ENCODE measurements at regions not wholly inside any gene's neighbourhood (a gene's known extent, or its start where the extent isn't known, plus 50 kb on each side); places are given as distances from the start of the nearest gene placed in this dataset.
"Not testable (repeated sequence)": the region's sequence is repeated elsewhere in the genome, so short reads cannot be mapped to it uniquely, and the experiment has no call there.

DNA sequence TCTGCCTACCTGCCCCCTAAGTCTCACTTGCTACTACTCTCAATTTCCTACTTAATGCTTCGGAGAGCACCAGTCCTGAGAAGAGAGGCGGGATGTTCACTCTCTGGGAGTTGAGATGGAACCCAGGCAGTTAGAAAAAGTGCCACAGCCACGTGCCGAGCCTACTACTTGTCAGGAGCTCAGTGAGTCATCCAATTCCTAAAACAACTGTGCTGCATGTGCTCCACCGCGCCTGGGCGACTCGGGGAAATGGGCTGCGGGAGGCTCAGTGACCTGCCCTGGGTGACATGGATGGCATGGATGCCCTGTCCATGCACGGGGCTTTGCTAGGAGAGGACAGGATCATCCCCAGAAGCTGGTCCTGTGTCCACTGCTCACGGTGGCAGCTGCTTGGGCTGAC is 2884.2 kb downstream of the RPIA start:
- not testable (repeated sequence) for DNase-seq

DNA sequence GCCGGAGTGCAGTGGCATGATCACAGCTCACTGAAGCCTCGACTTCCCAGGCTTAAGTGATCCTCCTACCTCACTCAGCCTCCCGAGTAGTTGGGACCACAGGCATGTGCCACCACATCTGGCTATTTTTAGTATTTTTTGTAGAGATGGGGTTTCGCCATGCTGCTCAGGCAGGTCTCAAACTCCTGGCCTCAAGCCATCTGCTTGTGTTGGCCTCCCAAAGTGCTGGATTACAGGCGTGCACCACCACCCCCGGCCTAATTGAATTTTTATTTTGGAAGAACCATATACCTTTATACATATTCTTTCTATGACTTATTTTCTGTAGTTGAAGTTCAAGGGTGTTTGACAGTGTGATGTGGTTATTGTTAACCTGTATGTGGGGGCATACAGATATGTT is 2885.9 kb downstream of the RPIA start:
- DNase-seq: not testable (repeated sequence)

DNA sequence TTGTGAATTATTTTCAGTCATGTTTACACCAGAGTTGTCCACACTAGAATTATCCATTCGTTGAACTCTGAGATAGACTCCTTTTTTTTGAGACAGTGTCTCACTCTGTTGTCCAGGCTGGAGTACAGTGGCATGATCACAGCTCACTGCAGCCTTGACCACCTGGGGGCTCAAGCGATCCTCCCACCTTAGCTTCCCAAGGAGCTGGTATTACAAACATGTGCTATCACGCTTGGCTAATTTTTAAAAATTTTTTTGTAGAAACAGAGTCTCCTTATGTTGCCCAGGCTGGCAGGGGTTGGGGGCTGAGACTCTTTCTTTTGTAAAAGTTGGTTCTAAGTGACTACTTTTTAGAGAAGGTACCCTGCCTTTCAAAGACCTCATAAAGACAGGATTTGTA is 2887.2 kb downstream of the RPIA start:
- not testable (repeated sequence) for DNase-seq

- not testable (repeated sequence) for DNase-seq
Measured at GRCh38 chr2:91579555-91579954, 2888.1 kb downstream of the RPIA start.

DNA sequence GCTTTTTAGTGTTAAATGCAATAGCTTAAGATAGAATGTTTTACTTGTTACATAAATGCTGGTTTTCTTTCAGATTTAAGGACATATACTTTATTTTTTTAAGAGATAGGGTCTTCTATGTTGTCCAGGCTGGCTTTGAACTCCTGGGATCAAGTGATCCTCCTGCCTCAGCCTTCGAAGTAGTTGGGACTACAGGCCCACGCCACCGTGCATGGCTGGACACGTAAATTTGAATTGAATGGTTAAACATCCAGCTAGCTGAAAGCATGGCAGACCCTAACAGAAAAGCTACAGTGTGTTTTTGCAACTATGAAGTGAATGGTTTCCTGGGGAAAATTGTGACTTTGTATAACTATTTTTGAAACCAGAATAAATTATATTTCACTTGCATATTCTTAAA is 2888.6 kb downstream of the RPIA start:
- not testable (repeated sequence) for DNase-seq

GRCh38 chr2:91587098-91587497 is 2895.6 kb downstream of the RPIA start:
- DNase-seq: not testable (repeated sequence)

DNA sequence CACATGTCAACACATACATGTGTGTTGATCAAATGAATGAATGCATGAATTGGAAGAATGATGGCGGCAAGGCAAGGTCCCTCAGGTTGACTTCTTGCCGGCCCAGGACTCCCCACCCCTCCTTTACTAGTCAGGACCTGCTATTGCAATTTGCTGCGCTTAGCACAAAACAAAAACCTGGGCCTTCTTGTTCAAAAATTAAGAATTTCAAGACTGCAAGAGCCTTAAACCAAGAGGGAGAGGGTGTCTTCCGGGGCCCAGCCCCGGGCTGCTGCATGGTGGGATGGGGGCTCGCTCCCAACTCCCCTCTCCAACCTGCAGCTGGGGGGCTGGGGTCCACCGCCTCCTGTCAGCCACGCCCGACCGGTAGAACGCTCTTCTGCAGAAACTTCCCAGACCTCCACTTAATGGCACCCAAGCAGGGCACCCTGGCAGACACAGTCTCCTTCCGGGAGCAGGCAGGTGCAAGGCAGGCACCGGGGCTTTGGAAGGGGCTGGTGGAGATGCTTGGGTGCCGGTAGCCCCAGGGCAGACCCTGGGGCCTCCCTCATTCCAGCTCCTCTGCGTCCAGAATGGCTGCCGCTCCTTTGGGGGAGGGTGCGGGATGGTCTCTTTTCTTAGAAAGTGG is 2896.5 kb downstream of the RPIA start:
- DNase-seq: not testable (repeated sequence)

- not testable (repeated sequence) for DNase-seq
Measured at GRCh38 chr2:91588782-91589223, 2897.3 kb downstream of the RPIA start.

- not testable (repeated sequence) for DNase-seq
Measured at GRCh38 chr2:91589454-91590328, 2898.2 kb downstream of the RPIA start.

DNA sequence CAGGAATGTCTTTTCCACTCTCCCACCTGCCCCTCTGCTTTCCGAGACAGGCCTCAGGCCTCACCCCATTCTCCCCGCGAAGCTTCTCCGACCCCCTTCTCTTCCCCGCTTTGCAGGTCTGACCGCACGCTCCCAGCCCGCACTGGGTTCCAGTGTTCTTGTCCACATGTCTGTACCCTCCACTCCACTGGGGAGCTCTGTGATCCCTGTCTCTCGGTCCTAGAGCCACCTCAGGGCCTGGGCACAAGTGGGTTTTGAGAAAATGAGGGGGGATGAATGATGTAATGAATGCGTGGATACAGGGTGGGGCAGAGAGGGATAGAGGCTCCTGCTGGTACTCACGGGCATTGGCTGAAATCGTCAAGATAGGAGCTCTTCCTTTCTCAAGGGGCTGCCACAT is 2898.9 kb downstream of the RPIA start:
- not testable (repeated sequence) for DNase-seq

GRCh38 chr2:91591066-91591465 is 2899.6 kb downstream of the RPIA start:
- not testable (repeated sequence) for DNase-seq

DNA sequence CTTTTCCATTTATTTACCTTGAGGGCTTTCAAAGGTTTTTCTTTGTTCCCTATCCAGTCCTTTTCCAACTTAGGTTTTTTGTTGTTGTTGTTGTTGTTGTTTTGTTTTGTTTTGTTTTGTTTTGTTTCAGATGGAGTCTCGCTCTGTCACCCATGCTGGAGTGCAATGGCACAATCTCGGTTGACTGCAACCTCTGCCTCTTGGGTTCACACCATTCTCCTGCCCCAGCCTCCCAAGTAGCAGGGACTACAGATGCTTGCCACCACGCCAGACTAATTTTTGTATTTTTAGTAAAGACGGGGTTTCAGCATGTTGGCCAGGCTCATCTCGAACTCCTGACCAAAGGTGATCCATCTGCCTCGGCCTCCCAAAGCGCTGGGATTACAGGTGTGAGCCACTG is 2906.0 kb downstream of the RPIA start:
- DNase-seq: not testable (repeated sequence)

GRCh38 chr2:91598519-91598918 is 2907.0 kb downstream of the RPIA start:
- DNase-seq: not testable (repeated sequence)

- DNase-seq: not testable (repeated sequence)
Measured at GRCh38 chr2:91599000-91599399, 2907.5 kb downstream of the RPIA start.

DNA sequence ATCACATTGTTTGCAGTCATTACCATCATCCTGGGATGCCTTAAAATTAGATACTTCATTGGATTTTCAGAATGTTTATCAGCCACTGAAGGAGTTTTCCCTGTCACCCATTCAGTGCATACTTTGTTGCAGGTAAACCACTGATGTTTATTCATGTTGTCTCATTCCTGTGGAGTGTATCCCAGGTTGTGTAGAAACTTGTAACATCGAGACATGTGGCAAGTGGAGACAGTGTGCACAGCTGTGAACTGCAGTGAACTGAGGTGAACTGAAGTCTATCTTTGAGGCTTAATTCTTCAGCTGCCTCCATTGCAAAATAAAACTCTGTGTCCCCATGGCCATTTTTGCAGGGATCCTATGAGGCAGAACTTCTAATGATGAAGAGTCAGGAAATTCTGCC is 2911.4 kb downstream of the RPIA start:
- not testable (repeated sequence) for DNase-seq

- DNase-seq: not testable (repeated sequence)
Measured at GRCh38 chr2:91603996-91604395, 2912.5 kb downstream of the RPIA start.

DNA sequence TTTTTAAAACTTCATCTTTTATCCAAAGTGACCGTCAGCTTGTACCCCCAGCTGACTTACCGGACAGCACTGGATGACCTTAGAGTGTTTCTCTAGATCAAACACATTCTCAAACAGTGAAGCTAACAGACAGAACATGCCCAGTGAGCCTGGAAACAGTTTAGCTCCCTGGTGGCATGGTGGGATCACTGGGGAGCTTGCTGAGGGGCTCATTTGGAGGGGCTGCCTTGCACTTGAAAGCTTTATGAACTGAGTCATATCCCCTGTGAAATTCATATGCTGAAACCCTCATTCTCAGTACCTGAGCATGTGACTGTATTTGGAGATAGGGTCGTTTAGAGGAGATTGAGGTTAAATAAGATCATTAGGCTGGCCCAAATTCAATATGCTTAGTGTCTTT is 2913.2 kb downstream of the RPIA start:
- not testable (repeated sequence) for DNase-seq

- not testable (repeated sequence) for DNase-seq
Measured at GRCh38 chr2:91623739-91624138, 2932.3 kb downstream of the RPIA start.

DNA sequence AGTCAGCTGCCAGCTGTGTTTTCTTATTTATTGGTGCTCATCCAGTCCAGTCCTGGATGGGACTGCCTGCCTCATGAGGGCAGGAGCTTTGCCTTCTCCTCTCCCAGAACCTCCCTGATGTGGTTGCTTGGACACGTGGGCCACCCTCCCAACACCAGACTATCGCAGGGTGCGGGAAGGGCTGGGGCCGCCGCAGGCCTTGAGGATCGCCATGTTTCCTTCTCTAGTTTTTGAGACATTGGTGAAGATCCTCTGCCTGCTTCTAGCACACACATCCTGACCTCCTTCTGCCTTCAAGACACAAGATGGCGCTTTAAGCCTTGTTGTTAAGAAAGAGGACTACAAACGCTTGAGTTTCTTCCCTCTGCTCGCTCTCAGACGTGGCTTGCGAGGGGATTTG is 2937.0 kb downstream of the RPIA start:
- not testable (repeated sequence) for DNase-seq

DNA sequence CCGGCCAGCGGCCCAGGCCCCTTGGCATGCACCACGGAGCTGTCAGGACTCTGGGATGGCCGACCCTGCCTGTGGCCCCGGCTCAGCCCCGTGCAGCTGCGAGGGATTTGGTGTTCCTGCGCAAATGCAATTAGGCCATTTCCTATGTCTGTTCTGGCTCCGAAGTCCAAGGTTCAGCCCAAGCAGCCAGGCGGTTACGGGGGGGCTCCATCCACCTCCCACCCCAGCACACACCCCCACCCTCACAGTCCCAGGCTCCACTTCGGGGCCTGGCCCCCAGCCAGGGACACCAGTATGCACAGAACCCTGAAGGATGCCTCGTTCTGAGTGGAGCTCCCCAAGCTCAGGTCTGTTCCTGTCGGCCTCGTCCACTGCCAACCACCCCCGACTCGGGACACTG is 2965.7 kb downstream of the RPIA start:
- not testable (repeated sequence) for DNase-seq

- DNase-seq: not testable (repeated sequence)
Measured at GRCh38 chr2:91658336-91658735, 2966.9 kb downstream of the RPIA start.

- DNase-seq: not testable (repeated sequence)
Measured at GRCh38 chr2:91659189-91659916, 2967.9 kb downstream of the RPIA start.

GRCh38 chr2:91659917-91660275 is 2968.4 kb downstream of the RPIA start:
- DNase-seq: not testable (repeated sequence)
